ENCODE measurements at regions not wholly inside any gene's neighbourhood (a gene's known extent, or its start where the extent isn't known, plus 50 kb on each side); places are given as distances from the start of the nearest gene placed in this dataset.

- Mint-ChIP-seq H3K36me3 (ENCODE audit: unreplicated experiment) (no peaks in the 10 kb centered on the region), H3K4me1 (ENCODE audit: low read depth, unreplicated experiment) (no peaks in the 10 kb centered on the region), H3K4me3 (ENCODE audit: unreplicated experiment) (no peak overlapping the region), H3K27ac (ENCODE audit: unreplicated experiment) (no peak overlapping the region), H3K9me3 (ENCODE audit: unreplicated experiment) (peaks cover 1% of the 10 kb centered on the region), H3K27me3 (ENCODE audit: unreplicated experiment) (peaks cover 4% of the 10 kb centered on the region)
- no peak for DNase-seq
- TF ChIP-seq CTCF (IDR thresholded peaks at IDR 0.05; ENCODE audit: partially characterized antibody, unreplicated experiment) = no peak
These were observed 1044.2 kb downstream of the PLOD2 start for GRCh38 chr3:145116769-145117168.

GRCh38 chr3:145118303-145118702 is 1042.7 kb downstream of the PLOD2 start:
- no peak for TF ChIP-seq CTCF (IDR thresholded peaks at IDR 0.05; ENCODE audit: partially characterized antibody, unreplicated experiment)
- H3K36me3 Mint-ChIP-seq (ENCODE audit: unreplicated experiment) = no peaks in the 10 kb centered on the region
- H3K27me3 Mint-ChIP-seq (ENCODE audit: unreplicated experiment) = no peaks in the 10 kb centered on the region
- no peak overlapping the region for H3K4me3 Mint-ChIP-seq (ENCODE audit: unreplicated experiment)
- H3K9me3 Mint-ChIP-seq (ENCODE audit: unreplicated experiment) = peaks cover 1% of the 10 kb centered on the region
- DNase-seq = no peak
- H3K4me1 Mint-ChIP-seq (ENCODE audit: low read depth, unreplicated experiment) = no peaks in the 10 kb centered on the region
- H3K27ac Mint-ChIP-seq (ENCODE audit: unreplicated experiment) = no peak overlapping the region

GRCh38 chr3:145124900-145125678 is 1035.9 kb downstream of the PLOD2 start:
- Mint-ChIP-seq H3K9me3 (ENCODE audit: unreplicated experiment) (no peaks in the 10 kb centered on the region), H3K27me3 (ENCODE audit: unreplicated experiment) (no peaks in the 10 kb centered on the region), H3K4me3 (ENCODE audit: unreplicated experiment) (no peak overlapping the region), H3K27ac (ENCODE audit: unreplicated experiment) (no peak overlapping the region), H3K4me1 (ENCODE audit: low read depth, unreplicated experiment) (no peaks in the 10 kb centered on the region), H3K36me3 (ENCODE audit: unreplicated experiment) (no peaks in the 10 kb centered on the region)
- TF ChIP-seq CTCF (IDR thresholded peaks at IDR 0.05; ENCODE audit: partially characterized antibody, unreplicated experiment) = no peak
- DNase-seq = no peak

- TF ChIP-seq CTCF (IDR thresholded peaks at IDR 0.05; ENCODE audit: partially characterized antibody, unreplicated experiment) = no peak
- Mint-ChIP-seq H3K9me3 (ENCODE audit: unreplicated experiment) (no peaks in the 10 kb centered on the region), H3K27ac (ENCODE audit: unreplicated experiment) (no peak overlapping the region), H3K27me3 (ENCODE audit: unreplicated experiment) (no peaks in the 10 kb centered on the region), H3K4me3 (ENCODE audit: unreplicated experiment) (no peak overlapping the region), H3K36me3 (ENCODE audit: unreplicated experiment) (no peaks in the 10 kb centered on the region), H3K4me1 (ENCODE audit: low read depth, unreplicated experiment) (no peaks in the 10 kb centered on the region)
- DNase-seq = no peak
These were observed 1027.7 kb downstream of the PLOD2 start for GRCh38 chr3:145133281-145133680.

GRCh38 chr3:145134738-145135137 is 1026.2 kb downstream of the PLOD2 start:
- H3K27me3 Mint-ChIP-seq (ENCODE audit: unreplicated experiment) = no peaks in the 10 kb centered on the region
- no peaks in the 10 kb centered on the region for H3K9me3 Mint-ChIP-seq (ENCODE audit: unreplicated experiment)
- no peak overlapping the region for H3K4me3 Mint-ChIP-seq (ENCODE audit: unreplicated experiment)
- H3K36me3 Mint-ChIP-seq (ENCODE audit: unreplicated experiment) = no peaks in the 10 kb centered on the region
- H3K4me1 Mint-ChIP-seq (ENCODE audit: low read depth, unreplicated experiment) = no peaks in the 10 kb centered on the region
- DNase-seq = no peak
- H3K27ac Mint-ChIP-seq (ENCODE audit: unreplicated experiment) = no peak overlapping the region
- no peak for TF ChIP-seq CTCF (IDR thresholded peaks at IDR 0.05; ENCODE audit: partially characterized antibody, unreplicated experiment)

Measured in glutamatergic neuron (in vitro differentiated cells).